ENCODE measurements at regions not wholly inside any gene's neighbourhood (a gene's known extent, or its start where the extent isn't known, plus 50 kb on each side); places are given as distances from the start of the nearest gene placed in this dataset.

GRCh38 chr6:119895626-119896025 lies 546.1 kb upstream of the MAN1A1 start:
- no peak for DNase-seq (ENCODE audit: low spot score)

GRCh38 chr6:119894811-119895210 lies 545.2 kb upstream of the MAN1A1 start:
- DNase-seq (ENCODE audit: low spot score), result no peak

- no peak for DNase-seq (ENCODE audit: low spot score)
Measured at GRCh38 chr6:119891644-119892043, 542.1 kb upstream of the MAN1A1 start.

GRCh38 chr6:119891206-119891605 lies 541.6 kb upstream of the MAN1A1 start:
- no peak for DNase-seq (ENCODE audit: low spot score)

GRCh38 chr6:119890470-119890869 lies 540.9 kb upstream of the MAN1A1 start:
- no peak for DNase-seq (ENCODE audit: low spot score)

- DNase-seq (ENCODE audit: low spot score), result no peak
Measured at GRCh38 chr6:119887666-119888065, 538.1 kb upstream of the MAN1A1 start.

- DNase-seq (ENCODE audit: low spot score), result no peak
Measured at GRCh38 chr6:119881416-119881815, 531.9 kb upstream of the MAN1A1 start.

GRCh38 chr6:119880840-119881239 lies 531.3 kb upstream of the MAN1A1 start:
- DNase-seq (ENCODE audit: low spot score), result no peak

GRCh38 chr6:119879731-119880130 lies 530.2 kb upstream of the MAN1A1 start:
- DNase-seq (ENCODE audit: low spot score), result no peak

GRCh38 chr6:119874381-119874780 lies 524.8 kb upstream of the MAN1A1 start:
- no peak for DNase-seq (ENCODE audit: low spot score)

- DNase-seq (ENCODE audit: low spot score), result no peak
Measured at GRCh38 chr6:119873107-119873506, 523.5 kb upstream of the MAN1A1 start.

GRCh38 chr6:119871520-119871919 lies 522.0 kb upstream of the MAN1A1 start:
- DNase-seq (ENCODE audit: low spot score), result no peak

- DNase-seq (ENCODE audit: low spot score), result no peak
Measured at GRCh38 chr6:119865466-119866350, 516.1 kb upstream of the MAN1A1 start.

- DNase-seq (ENCODE audit: low spot score), result no peak
Measured at GRCh38 chr6:119862719-119863118, 513.2 kb upstream of the MAN1A1 start.

GRCh38 chr6:119858901-119859300 lies 509.3 kb upstream of the MAN1A1 start:
- DNase-seq (ENCODE audit: low spot score), result no peak

- no peak for DNase-seq (ENCODE audit: low spot score)
Measured at GRCh38 chr6:119856136-119856535, 506.6 kb upstream of the MAN1A1 start.

- no peak for DNase-seq (ENCODE audit: low spot score)
Measured at GRCh38 chr6:119848696-119849095, 499.1 kb upstream of the MAN1A1 start.

GRCh38 chr6:119845161-119845560 lies 495.6 kb upstream of the MAN1A1 start:
- no peak for DNase-seq (ENCODE audit: low spot score)

- DNase-seq (ENCODE audit: low spot score), result no peak
Measured at GRCh38 chr6:119844387-119844786, 494.8 kb upstream of the MAN1A1 start.

GRCh38 chr6:119842191-119842590 lies 492.6 kb upstream of the MAN1A1 start:
- no peak for DNase-seq (ENCODE audit: low spot score)

- no peak for DNase-seq (ENCODE audit: low spot score)
Measured at GRCh38 chr6:119838043-119838442, 488.5 kb upstream of the MAN1A1 start.

- DNase-seq (ENCODE audit: low spot score), result no peak
Measured at GRCh38 chr6:119834418-119834817, 484.9 kb upstream of the MAN1A1 start.

GRCh38 chr6:119832411-119832810 lies 482.9 kb upstream of the MAN1A1 start:
- no peak for DNase-seq (ENCODE audit: low spot score)
